ENCODE measurements at regions not wholly inside any gene's neighbourhood (a gene's known extent, or its start where the extent isn't known, plus 50 kb on each side); places are given as distances from the start of the nearest gene placed in this dataset.

- TF ChIP-seq ZNF114 (CRISPR knock-in tag; IDR thresholded peaks at IDR 0.05) = no peak
- TF ChIP-seq POLR2AphosphoS5 (IDR thresholded peaks at IDR 0.05; ENCODE audit: low read depth) = no peak
- no peak for TF ChIP-seq ZNF331 (CRISPR knock-in tag; IDR thresholded peaks at IDR 0.05; ENCODE audit: low read depth)
- no peaks in the 10 kb centered on the region for H4K20me1 ChIP-seq (replicated peaks; ENCODE audit: insufficient read depth)
- H2AFZ ChIP-seq = no peak overlapping the region
- H3K27me3 ChIP-seq (ENCODE audit: insufficient read depth) = no peaks in the 10 kb centered on the region
- H3K4me1 ChIP-seq (ENCODE audit: insufficient read depth) = peaks cover 46% of the 10 kb centered on the region
- Mint-ChIP-seq H3K27me3 (ENCODE audit: insufficient read depth, low read depth, poor library complexity) (peaks cover 2% of the 10 kb centered on the region), H3K4me3 (no peak overlapping the region), H3K9me3 (no peaks in the 10 kb centered on the region), H3K4me1 (peaks cover 39% of the 10 kb centered on the region), H3K27ac (peak overlapping the region; percentile 90), H3K36me3 (ENCODE audit: low read depth) (no peaks in the 10 kb centered on the region)
- DNase-seq (ENCODE audit: low spot score) = no peak
- H3F3A ChIP-seq (replicated peaks; ENCODE audit: low read depth) = no peaks in the 10 kb centered on the region
- no peak overlapping the region for H3K4me3 ChIP-seq
- no peak overlapping the region for H3K4me2 ChIP-seq
- H3K36me3 ChIP-seq (ENCODE audit: insufficient read depth) = no peaks in the 10 kb centered on the region
- no peak for ATAC-seq
- peak overlapping the region; percentile 24 for H3K27ac ChIP-seq (ENCODE audit: low read depth)
- no peaks in the 10 kb centered on the region for H3K79me2 ChIP-seq (replicated peaks; ENCODE audit: insufficient read depth)
- H3K9me2 ChIP-seq (ENCODE audit: insufficient read depth) = no peaks in the 10 kb centered on the region
Measured at GRCh38 chr2:52336951-52337350, 1305.0 kb upstream of the NRXN1 start.

GRCh38 chr2:52335727-52336126 is 1303.8 kb upstream of the NRXN1 start:
- Mint-ChIP-seq H3K27ac (no peak overlapping the region), H3K4me1 (peaks cover 35% of the 10 kb centered on the region), H3K27me3 (ENCODE audit: insufficient read depth, low read depth, poor library complexity) (peaks cover 2% of the 10 kb centered on the region), H3K36me3 (ENCODE audit: low read depth) (no peaks in the 10 kb centered on the region), H3K4me3 (no peak overlapping the region), H3K9me3 (no peaks in the 10 kb centered on the region)
- Histone ChIP-seq H3K4me1 (ENCODE audit: insufficient read depth) (peaks cover 46% of the 10 kb centered on the region), H3K4me2 (no peak overlapping the region), H3F3A (replicated peaks; ENCODE audit: low read depth) (no peaks in the 10 kb centered on the region), H3K27ac (ENCODE audit: low read depth) (no peak overlapping the region), H3K9me2 (ENCODE audit: insufficient read depth) (no peaks in the 10 kb centered on the region), H3K36me3 (ENCODE audit: insufficient read depth) (no peaks in the 10 kb centered on the region), H3K27me3 (ENCODE audit: insufficient read depth) (no peaks in the 10 kb centered on the region), H2AFZ (no peak overlapping the region), H3K4me3 (no peak overlapping the region), H3K79me2 (replicated peaks; ENCODE audit: insufficient read depth) (no peaks in the 10 kb centered on the region), H4K20me1 (replicated peaks; ENCODE audit: insufficient read depth) (no peaks in the 10 kb centered on the region)
- TF ChIP-seq ZNF114 (CRISPR knock-in tag; IDR thresholded peaks at IDR 0.05) (no peak), NANOG (IDR thresholded peaks at IDR 0.05; ENCODE audit: borderline replicate concordance) (no peak), EZH2 (IDR thresholded peaks at IDR 0.05; ENCODE audit: low read depth, unreplicated experiment) (no peak), CTCF (conservative IDR thresholded peaks at IDR 0.05; ENCODE audit: low read depth in 2 of 2) (no peak), EZH2phosphoT487 (IDR thresholded peaks at IDR 0.05; ENCODE audit: unreplicated experiment) (no peak), ZNF331 (CRISPR knock-in tag; IDR thresholded peaks at IDR 0.05; ENCODE audit: low read depth) (no peak)
- no peak for ATAC-seq
- DNase-seq (ENCODE audit: low spot score) = peak; percentile 21

- Mint-ChIP-seq H3K9me3 (no peaks in the 10 kb centered on the region; the same call in 2 of the 3 replicates), H3K27ac (no peak overlapping the region), H3K4me3 (no peak overlapping the region), H3K27me3 (ENCODE audit: insufficient read depth, low read depth, poor library complexity) (peaks cover 2% of the 10 kb centered on the region), H3K4me1 (peaks cover 25% of the 10 kb centered on the region), H3K36me3 (ENCODE audit: low read depth) (no peaks in the 10 kb centered on the region)
- Histone ChIP-seq H3K4me3 (no peak overlapping the region), H3K27me3 (ENCODE audit: insufficient read depth) (no peaks in the 10 kb centered on the region), H3K4me1 (ENCODE audit: insufficient read depth) (peaks cover 36% of the 10 kb centered on the region), H3K27ac (ENCODE audit: low read depth) (no peak overlapping the region), H3K36me3 (ENCODE audit: insufficient read depth) (no peaks in the 10 kb centered on the region), H3F3A (replicated peaks; ENCODE audit: low read depth) (no peaks in the 10 kb centered on the region), H2AFZ (no peak overlapping the region), H3K9me2 (ENCODE audit: insufficient read depth) (no peaks in the 10 kb centered on the region), H4K20me1 (replicated peaks; ENCODE audit: insufficient read depth) (no peaks in the 10 kb centered on the region), H3K79me2 (replicated peaks; ENCODE audit: insufficient read depth) (no peaks in the 10 kb centered on the region), H3K4me2 (no peak overlapping the region)
- ATAC-seq (no peak), DNase-seq (ENCODE audit: low spot score) (no peak)
- no peak for TF ChIP-seq ZNF462 (CRISPR knock-in tag; IDR thresholded peaks at IDR 0.05)
- no peak for TF ChIP-seq EZH2phosphoT487 (IDR thresholded peaks at IDR 0.05; ENCODE audit: unreplicated experiment)
- no peak for TF ChIP-seq NANOG (IDR thresholded peaks at IDR 0.05; ENCODE audit: borderline replicate concordance)
- TF ChIP-seq JUNB (IDR thresholded peaks at IDR 0.05; ENCODE audit: unreplicated experiment) = no peak
Measured at GRCh38 chr2:52334185-52334584, 1302.3 kb upstream of the NRXN1 start.

Measured in GM23338 (cell line).